MM.1S (cell line): ENCODE measurements at regions not wholly inside any gene's neighbourhood (a gene's known extent, or its start where the extent isn't known, plus 50 kb on each side); places are given as distances from the start of the nearest gene placed in this dataset.
"Not testable (repeated sequence)": the region's sequence is repeated elsewhere in the genome, so short reads cannot be mapped to it uniquely, and the experiment has no call there.

Source experiments
- DNase-seq: peaks from one replicate; pipeline ENCODE4 v3.0.0-alpha.2; 2015
- H2AFZ ChIP-seq: fragments of 300-600 bp; sonication (generic); 2 replicates; pipeline ENCODE4 v1.6.0; 2016; ENCODE audit warnings: antibody characterized with exemption, low read length
- H3F3A ChIP-seq: fragments of 300-600 bp; sonication (generic); 2 replicates; pipeline ENCODE4 v1.6.1; 2016; ENCODE audit warnings: mild to moderate bottlenecking, antibody characterized with exemption, low read length, moderate library complexity, mixed read lengths; ENCODE audit not compliant: insufficient read depth
- H3K27ac ChIP-seq: fragments of 300-600 bp; sonication (generic); 2 replicates; pipeline ENCODE4 v1.5.1; 2016; ENCODE audit warnings: mild to moderate bottlenecking, low read length
- H3K27me3 ChIP-seq: fragments of 300-600 bp; sonication (generic); replicated peaks from 2 replicates; pipeline ENCODE4 v1.6.0; 2016; ENCODE audit warnings: low read length; ENCODE audit not compliant: insufficient read depth
- H3K36me3 ChIP-seq: fragments of 300-600 bp; sonication (generic); replicated peaks from 2 replicates; pipeline ENCODE4 v1.6.1; 2016; ENCODE audit warnings: mild to moderate bottlenecking, low read length, mixed read lengths; ENCODE audit not compliant: insufficient read depth
- H3K4me1 ChIP-seq: fragments of 300-600 bp; sonication (generic); 2 replicates; pipeline ENCODE4 v1.6.1; 2016; ENCODE audit warnings: low read length, mixed read lengths
- H3K4me2 ChIP-seq: fragments of 300-600 bp; sonication (generic); 2 replicates; pipeline ENCODE4 v1.6.0; 2016; ENCODE audit warnings: low read depth, low read length
- H3K4me3 ChIP-seq: fragments of 300-600 bp; sonication (generic); 2 replicates; pipeline ENCODE4 v1.5.1; 2016; ENCODE audit warnings: low read length, mixed read lengths
- H3K79me2 ChIP-seq: fragments of 300-600 bp; sonication (generic); 2 replicates; pipeline ENCODE4 v1.6.1; 2016; ENCODE audit warnings: mixed run types, low read length, mixed read lengths
- H3K9ac ChIP-seq: fragments of 300-600 bp; sonication (generic); 2 replicates; pipeline ENCODE4 v1.6.1; 2016; ENCODE audit warnings: low read length, mixed read lengths
- H3K9me2 ChIP-seq: fragments of 300-600 bp; sonication (generic); replicated peaks from 2 replicates; pipeline ENCODE4 v1.6.1; 2016; ENCODE audit warnings: mild to moderate bottlenecking, low read length, mixed read lengths; ENCODE audit not compliant: insufficient read depth
- H3K9me3 ChIP-seq: fragments of 300-600 bp; sonication (generic); replicated peaks from 2 replicates; pipeline ENCODE4 v1.6.1; 2016; ENCODE audit warnings: mild to moderate bottlenecking, low read length, mixed read lengths; ENCODE audit not compliant: insufficient read depth
- H4K20me1 ChIP-seq: fragments of 300-600 bp; sonication (generic); 2 replicates; pipeline ENCODE4 v1.6.1; 2016; ENCODE audit warnings: mild to moderate bottlenecking, low read length, moderate library complexity, mixed read lengths; ENCODE audit not compliant: insufficient read depth
- CTCF ChIP-seq: fragments of 300-600 bp; sonication (generic); IDR thresholded peaks from 2 replicates; pipeline ENCODE4 v1.5.1; 2016; ENCODE audit warnings: antibody characterized with exemption, low read length, mixed read lengths
- EZH2 ChIP-seq: fragments of 300-600 bp; sonication (generic); optimal IDR thresholded peaks from 2 replicates; pipeline ENCODE3; 2017; ENCODE audit warnings: low read depth, mild to moderate bottlenecking, antibody characterized with exemption, low read length, mixed read lengths
- EZH2phosphoT487 ChIP-seq: fragments of 300-600 bp; sonication (generic); IDR thresholded peaks from 2 replicates; pipeline ENCODE4 v1.6.1; 2018; ENCODE audit warnings: antibody characterized with exemption, low read length

GRCh38 chr12:74595696-74596095 is 58.1 kb downstream of the ATXN7L3B start:
- H3K27ac ChIP-seq: no peak overlapping the region
- no peak overlapping the region for H2AFZ ChIP-seq
- no peaks in the 10 kb centered on the region for H3K79me2 ChIP-seq
- TF ChIP-seq EZH2phosphoT487 (no peak), CTCF (no peak), EZH2 (no peak)
- H3K9me2 ChIP-seq: no peaks in the 10 kb centered on the region
- no peaks in the 10 kb centered on the region for H3K27me3 ChIP-seq
- no peak overlapping the region for H3K4me3 ChIP-seq
- H3F3A ChIP-seq: no peaks in the 10 kb centered on the region
- no peaks in the 10 kb centered on the region for H4K20me1 ChIP-seq
- H3K9ac ChIP-seq: no peak overlapping the region
- no peaks in the 10 kb centered on the region for H3K4me1 ChIP-seq
- no peak overlapping the region for H3K4me2 ChIP-seq
- H3K9me3 ChIP-seq: no peaks in the 10 kb centered on the region
- DNase-seq: no peak
- H3K36me3 ChIP-seq: no peaks in the 10 kb centered on the region

- Histone ChIP-seq H2AFZ (no peak overlapping the region), H3K4me3 (no peak overlapping the region), H4K20me1 (no peaks in the 10 kb centered on the region), H3K36me3 (no peaks in the 10 kb centered on the region), H3K27ac (no peak overlapping the region), H3K9me3 (no peaks in the 10 kb centered on the region), H3K4me1 (no peaks in the 10 kb centered on the region), H3K9ac (no peak overlapping the region), H3F3A (no peaks in the 10 kb centered on the region), H3K9me2 (no peaks in the 10 kb centered on the region), H3K79me2 (no peaks in the 10 kb centered on the region), H3K4me2 (no peak overlapping the region), H3K27me3 (no peaks in the 10 kb centered on the region)
- DNase-seq: no peak
- TF ChIP-seq EZH2phosphoT487: no peak
- TF ChIP-seq CTCF: no peak
- TF ChIP-seq EZH2: no peak
Measured at GRCh38 chr12:74598819-74599218, 61.2 kb downstream of the ATXN7L3B start.

- Histone ChIP-seq H3K27me3 (no peaks in the 10 kb centered on the region), H4K20me1 (no peaks in the 10 kb centered on the region), H3K4me3 (no peak overlapping the region), H3K9ac (no peak overlapping the region), H3K9me2 (no peaks in the 10 kb centered on the region), H2AFZ (no peak overlapping the region), H3K27ac (no peak overlapping the region), H3K4me1 (no peaks in the 10 kb centered on the region), H3K79me2 (no peaks in the 10 kb centered on the region), H3F3A (no peaks in the 10 kb centered on the region), H3K36me3 (no peaks in the 10 kb centered on the region), H3K9me3 (no peaks in the 10 kb centered on the region), H3K4me2 (no peak overlapping the region)
- no peak for DNase-seq
- no peak for TF ChIP-seq CTCF
- no peak for TF ChIP-seq EZH2
- no peak for TF ChIP-seq EZH2phosphoT487
Measured at GRCh38 chr12:74599932-74600331, 62.3 kb downstream of the ATXN7L3B start.

- not testable (repeated sequence) for H3K79me2 ChIP-seq, H3K27ac ChIP-seq, DNase-seq, H3K27me3 ChIP-seq, H3K36me3 ChIP-seq, H3F3A ChIP-seq, H3K9me2 ChIP-seq, H3K9me3 ChIP-seq, H4K20me1 ChIP-seq, H3K4me3 ChIP-seq, H2AFZ ChIP-seq, H3K9ac ChIP-seq, H3K4me1 ChIP-seq, H3K4me2 ChIP-seq
Measured at GRCh38 chr12:74600817-74601216, 63.2 kb downstream of the ATXN7L3B start.
